Panc1 (cell line): ENCODE measurements at regions not wholly inside any gene's neighbourhood (a gene's known extent, or its start where the extent isn't known, plus 50 kb on each side); places are given as distances from the start of the nearest gene placed in this dataset.

ENCODE experiments used
- ATAC-seq: fragments of 200-7000 bp; cut with Tn5 transposase; 2 replicates; pipeline ENCODE4 v1.9.1; 2020; ENCODE audit warnings: mild to moderate bottlenecking, moderate library complexity
- BruUV-seq: library from RNA; stranded (reverse); fragments of 400-500 nt; replicated peaks from 2 replicates; lab custom pipeline; 2021; lab: Mats Ljungman, UMichigan
- CTCF ChIA-PET: fragments of 300-600 bp; sonication (Branson Sonifier 250); formaldehyde crosslinking; loops from one replicate; lab custom pipeline; 2022; ENCODE audit warnings: antibody characterized with exemption; lab: Charles Lee
- POLR2A ChIA-PET: fragments of 300-600 bp; sonication (Branson Sonifier 250); formaldehyde crosslinking; loops from one replicate; lab custom pipeline; 2022; ENCODE audit warnings: antibody characterized with exemption; lab: Charles Lee
- DNase-seq: peaks from one replicate; pipeline ENCODE4 v3.0.0-alpha.2; 2010; ENCODE audit warnings: low read depth, low spot score
- H3K27ac ChIP-seq: 2 replicates; pipeline ENCODE4 v1.5.1; 2011; ENCODE audit warnings: mild to moderate bottlenecking, low read length, inconsistent platforms
- H3K27me3 ChIP-seq: fragments of 200-500 bp; sonication (Bioruptor generic); 2 replicates; pipeline ENCODE4 v1.6.0; 2014; ENCODE audit warnings: low read length, inconsistent platforms; ENCODE audit not compliant: control insufficient read depth, insufficient read depth
- H3K36me3 ChIP-seq: fragments of 200-500 bp; sonication (Bioruptor generic); 2 replicates; pipeline ENCODE4 v1.5.1; 2014; ENCODE audit warnings: inconsistent platforms, mild to moderate bottlenecking, low read length, moderate library complexity; ENCODE audit not compliant: control insufficient read depth, insufficient read depth
- H3K4me1 ChIP-seq: 2 replicates; pipeline ENCODE4 v1.5.1; 2011; ENCODE audit warnings: inconsistent platforms, mild to moderate bottlenecking, low read length, moderate library complexity; ENCODE audit not compliant: control insufficient read depth, insufficient read depth
- H3K4me3 ChIP-seq, 2 experiments: 2 replicates each; pipeline ENCODE4 v1.5.1; 2011 to 2012; ENCODE audit warnings: low read depth in 2 of 2, low read length in 2 of 2, mild to moderate bottlenecking in 2 of 2, inconsistent platforms in 1 of 2, moderate library complexity in 1 of 2
- H3K9me3 ChIP-seq: fragments of 200-500 bp; sonication (Bioruptor generic); 2 replicates; pipeline ENCODE4 v1.5.1; 2014; ENCODE audit warnings: low read depth, mild to moderate bottlenecking, inconsistent platforms, low read length, moderate library complexity; ENCODE audit not compliant: control insufficient read depth, insufficient read depth
- CTCF ChIP-seq: fragments of 450-650 bp; IDR thresholded peaks from 2 replicates; pipeline ENCODE4 v1.5.1; 2017; ENCODE audit warnings: mild to moderate bottlenecking
- POLR2AphosphoS5 ChIP-seq: IDR thresholded peaks from 2 replicates; pipeline ENCODE4 v1.6.1; 2012; ENCODE audit warnings: mild to moderate bottlenecking, low read depth, low read length, moderate library complexity
- REST ChIP-seq, 2 experiments: IDR thresholded peaks; 2 replicates each; pipeline ENCODE4 v1.6.1; 2011 to 2012; ENCODE audit warnings: low read depth in 2 of 2, control low read depth in 1 of 2, low read length in 1 of 2, mild to moderate bottlenecking in 1 of 2, moderate library complexity in 1 of 2; ENCODE audit not compliant: insufficient read depth in 1 of 2
- SIN3A ChIP-seq: IDR thresholded peaks from 2 replicates; pipeline ENCODE4 v1.6.1; 2012; ENCODE audit warnings: low read depth, mild to moderate bottlenecking, low read length, moderate library complexity, borderline replicate concordance; ENCODE audit not compliant: insufficient read depth
- TCF7L2 ChIP-seq: IDR thresholded peaks from 2 replicates; pipeline ENCODE4 v1.6.1; 2011; ENCODE audit warnings: mild to moderate bottlenecking, low read depth, low read length, inconsistent platforms
- in situ Hi-C: cut with HindIII; loops from 2 replicates; pipeline ENCODE4 v1.10.0; 2016; ENCODE audit warnings: low sequenced_read_pairs, low pct_unique_long_range_greater_than_20kb
- intact Hi-C: fragments of 100-400 bp; cut with micrococcal nuclease; formaldehyde crosslinking; loops from one replicate; pipeline ENCODE4 v1.10.0; 2022; ENCODE audit not compliant: unreplicated experiment

- ChIA-PET POLR2A (no interaction called here), CTCF (interaction anchor here (0.5 kb wide), 1 partner anchor 21 kb away, joined by 4 read pairs; no protein-coding TSS in a partner anchor)
- in situ Hi-C loops = no loop called here
- DNase-seq (no peak), ATAC-seq (no peak)
- Histone ChIP-seq H3K36me3 (no peaks in the 10 kb centered on the region), H3K27me3 (no peaks in the 10 kb centered on the region), H3K4me3 (no peak overlapping the region), H3K27ac (no peak overlapping the region), H3K4me1 (no peaks in the 10 kb centered on the region), H3K9me3 (no peaks in the 10 kb centered on the region)
- intact Hi-C loops = no loop called here
- TF ChIP-seq REST (IDR thresholded peaks at IDR 0.05; ENCODE audit: insufficient read depth in 1 of 2, low read depth in 2 of 2, low read length in 1 of 2) = no peak
- no peak for TF ChIP-seq CTCF
- TF ChIP-seq POLR2AphosphoS5 = no peak
- TF ChIP-seq TCF7L2 = no peak
- TF ChIP-seq SIN3A = no peak
- BruUV-seq = no TSS peak
These were observed 371.1 kb upstream of the ZNF507 start for GRCh38 chr19:31974290-31974689.

- ChIA-PET CTCF (no interaction called here), POLR2A (no interaction called here)
- DNase-seq = no peak
- Histone ChIP-seq H3K27ac (no peak overlapping the region), H3K27me3 (no peaks in the 10 kb centered on the region), H3K4me1 (no peaks in the 10 kb centered on the region), H3K36me3 (no peaks in the 10 kb centered on the region), H3K9me3 (no peaks in the 10 kb centered on the region), H3K4me3 (no peak overlapping the region)
- TF ChIP-seq TCF7L2 (no peak), CTCF (no peak), SIN3A (no peak), REST (IDR thresholded peaks at IDR 0.05; ENCODE audit: insufficient read depth in 1 of 2, low read depth in 2 of 2, low read length in 1 of 2) (no peak), POLR2AphosphoS5 (no peak)
- no TSS peak for BruUV-seq
- intact Hi-C loops = no loop called here
- in situ Hi-C loops = no loop called here
- ATAC-seq = no peak
These were observed 370.5 kb upstream of the ZNF507 start for GRCh38 chr19:31974941-31975340.
